ENCODE measurements at regions not wholly inside any gene's neighbourhood (a gene's known extent, or its start where the extent isn't known, plus 50 kb on each side); places are given as distances from the start of the nearest gene placed in this dataset.

- in situ Hi-C loops (cut with HindIII; ENCODE audit: low sequenced_read_pairs) = no loop called here
- DNase-seq (ENCODE audit: low read depth) = no peak
- H3K4me3 ChIP-seq (ENCODE audit: low read depth, low read length) = no peak overlapping the region
- TF ChIP-seq CTCF (IDR thresholded peaks at IDR 0.05; ENCODE audit: low read depth, low read length, missing control alignments) = no peak
These were observed 261.0 kb downstream of the PDGFC start for GRCh38 chr4:156710365-156711192.

- no peak for TF ChIP-seq CTCF (IDR thresholded peaks at IDR 0.05; ENCODE audit: low read depth, low read length, missing control alignments)
- in situ Hi-C loops (cut with HindIII; ENCODE audit: low sequenced_read_pairs) = no loop called here
- no peak overlapping the region for H3K4me3 ChIP-seq (ENCODE audit: low read depth, low read length)
- DNase-seq (ENCODE audit: low read depth) = peak; percentile 12
These were observed 266.3 kb downstream of the PDGFC start for GRCh38 chr4:156705311-156705710.

DNA sequence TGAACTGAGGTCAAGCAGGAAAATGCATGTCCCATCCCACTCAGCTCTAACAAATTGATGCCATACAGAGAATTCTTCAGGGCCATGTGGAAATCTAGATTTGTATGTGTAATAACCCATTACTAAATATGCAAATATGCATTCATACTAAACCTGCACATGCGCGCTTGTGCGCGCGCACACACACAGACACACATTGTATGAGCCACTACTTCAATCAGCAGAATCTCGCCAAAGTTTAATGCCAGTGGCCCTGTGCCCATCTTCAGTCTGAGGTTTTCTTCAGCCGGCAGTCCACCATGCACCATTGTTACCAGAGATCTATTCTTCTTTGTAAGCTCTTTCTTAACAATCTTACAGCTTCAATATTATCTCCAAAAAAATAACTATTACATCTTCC lies 276.4 kb downstream of the PDGFC start:
- no peak for TF ChIP-seq CTCF (IDR thresholded peaks at IDR 0.05; ENCODE audit: low read depth, low read length, missing control alignments)

GRCh38 chr4:156694413-156694812 lies 277.2 kb downstream of the PDGFC start:
- in situ Hi-C loops (cut with HindIII; ENCODE audit: low sequenced_read_pairs) = no loop called here
- no peak for DNase-seq (ENCODE audit: low read depth)
- no peak overlapping the region for H3K4me3 ChIP-seq (ENCODE audit: low read depth, low read length)
- TF ChIP-seq CTCF (IDR thresholded peaks at IDR 0.05; ENCODE audit: low read depth, low read length, missing control alignments) = no peak

More for the DNA sequence above, 276.4 kb downstream of the PDGFC start:
- in situ Hi-C loops (cut with HindIII; ENCODE audit: low sequenced_read_pairs) = no loop called here
- no peak overlapping the region for H3K4me3 ChIP-seq (ENCODE audit: low read depth, low read length)
- DNase-seq (ENCODE audit: low read depth) = no peak

DNA sequence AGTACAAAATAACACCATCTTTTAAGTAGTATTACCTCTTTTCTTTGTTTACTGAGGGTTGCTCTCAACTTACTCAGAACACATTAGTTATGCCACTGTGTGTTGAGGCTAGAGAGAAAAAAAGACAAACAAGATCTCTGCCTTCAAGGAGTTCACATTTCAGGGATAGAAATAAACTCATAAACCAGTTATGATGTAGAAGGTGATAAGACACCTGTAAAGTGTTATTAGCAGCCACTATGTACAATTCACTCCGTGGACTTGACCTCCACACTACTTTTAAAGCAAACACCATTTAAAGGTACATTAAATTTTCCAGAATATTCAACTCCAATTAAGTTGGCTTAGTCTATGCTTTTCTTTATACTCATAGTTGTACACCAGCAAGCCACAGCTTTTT lies 278.0 kb downstream of the PDGFC start:
- in situ Hi-C loops (cut with HindIII; ENCODE audit: low sequenced_read_pairs) = no loop called here
- no peak for TF ChIP-seq CTCF (IDR thresholded peaks at IDR 0.05; ENCODE audit: low read depth, low read length, missing control alignments)
- H3K4me3 ChIP-seq (ENCODE audit: low read depth, low read length) = no peak overlapping the region
- no peak for DNase-seq (ENCODE audit: low read depth)

DNA sequence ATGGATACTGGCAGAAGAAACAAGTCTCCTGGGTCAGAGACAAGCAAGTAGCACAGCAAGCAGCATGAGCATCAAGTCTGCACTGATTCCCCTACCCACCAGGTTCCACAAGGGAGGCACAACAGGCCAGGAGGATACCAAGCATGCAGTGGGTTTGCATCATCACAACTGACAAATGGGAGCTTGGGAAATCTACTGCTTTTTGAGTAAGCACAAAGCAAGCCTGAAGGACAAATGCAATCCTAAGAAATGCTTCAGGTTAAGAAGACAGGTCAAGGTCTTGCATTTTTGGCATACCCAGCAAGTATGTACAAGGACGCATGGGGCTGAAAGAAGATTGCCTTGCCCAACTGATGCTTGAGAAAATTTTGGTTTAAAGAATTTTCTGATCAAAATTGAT lies 279.6 kb downstream of the PDGFC start:
- H3K4me3 ChIP-seq (ENCODE audit: low read depth, low read length) = no peak overlapping the region
- no peak for TF ChIP-seq CTCF (IDR thresholded peaks at IDR 0.05; ENCODE audit: low read depth, low read length, missing control alignments)
- in situ Hi-C loops (cut with HindIII; ENCODE audit: low sequenced_read_pairs) = no loop called here
- DNase-seq (ENCODE audit: low read depth) = no peak

Data from astrocyte of the cerebellum (primary cell).